HG03280 (cell line): ENCODE measurements at regions not wholly inside any gene's neighbourhood (a gene's known extent, or its start where the extent isn't known, plus 50 kb on each side); places are given as distances from the start of the nearest gene placed in this dataset.

Experiments
- ATAC-seq: cut with Tn5 transposase; IDR thresholded peaks from one replicate; pipeline ENCODE4 v1.9.1; 2021; ENCODE audit warnings: mild to moderate bottlenecking, moderate library complexity; ENCODE audit not compliant: unreplicated experiment

DNA sequence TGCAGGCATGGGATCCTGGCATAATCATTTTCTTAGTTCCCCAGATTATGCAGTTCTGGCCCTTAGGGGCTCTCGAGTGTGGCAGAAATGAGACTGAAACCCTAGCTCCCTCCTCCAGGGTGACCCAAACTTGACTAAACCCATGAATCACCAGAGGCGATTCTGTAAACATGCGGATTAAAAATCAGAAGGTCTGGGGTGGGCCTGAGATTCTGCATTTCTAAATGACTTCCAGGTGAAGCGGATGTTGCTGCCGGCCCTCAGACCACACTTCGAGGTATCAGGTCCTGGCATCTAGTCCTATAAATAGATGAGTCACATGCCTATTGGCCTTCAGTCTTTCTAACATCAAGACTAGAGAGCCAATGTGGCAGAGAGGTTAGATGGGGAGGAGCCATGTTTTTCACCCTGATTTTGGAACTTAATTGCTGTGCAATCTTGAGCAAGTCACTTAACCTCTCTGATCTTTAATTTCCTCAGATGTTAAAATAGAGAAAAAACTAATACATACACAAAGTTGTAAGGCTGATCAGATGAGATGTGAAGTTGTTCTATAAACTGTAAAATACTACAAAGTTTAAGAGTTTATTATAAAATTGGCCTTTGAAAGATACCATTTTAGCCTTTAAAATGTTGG is 431.2 kb downstream of the FOXO1 start:
- ATAC-seq: no peak

- no peak for ATAC-seq
These were observed 429.8 kb downstream of the FOXO1 start for GRCh38 chr13:40236566-40237168.

- no peak for ATAC-seq
These were observed 427.7 kb downstream of the FOXO1 start for GRCh38 chr13:40238761-40239160.

- no peak for ATAC-seq
These were observed 426.1 kb downstream of the FOXO1 start for GRCh38 chr13:40240293-40240692.

DNA sequence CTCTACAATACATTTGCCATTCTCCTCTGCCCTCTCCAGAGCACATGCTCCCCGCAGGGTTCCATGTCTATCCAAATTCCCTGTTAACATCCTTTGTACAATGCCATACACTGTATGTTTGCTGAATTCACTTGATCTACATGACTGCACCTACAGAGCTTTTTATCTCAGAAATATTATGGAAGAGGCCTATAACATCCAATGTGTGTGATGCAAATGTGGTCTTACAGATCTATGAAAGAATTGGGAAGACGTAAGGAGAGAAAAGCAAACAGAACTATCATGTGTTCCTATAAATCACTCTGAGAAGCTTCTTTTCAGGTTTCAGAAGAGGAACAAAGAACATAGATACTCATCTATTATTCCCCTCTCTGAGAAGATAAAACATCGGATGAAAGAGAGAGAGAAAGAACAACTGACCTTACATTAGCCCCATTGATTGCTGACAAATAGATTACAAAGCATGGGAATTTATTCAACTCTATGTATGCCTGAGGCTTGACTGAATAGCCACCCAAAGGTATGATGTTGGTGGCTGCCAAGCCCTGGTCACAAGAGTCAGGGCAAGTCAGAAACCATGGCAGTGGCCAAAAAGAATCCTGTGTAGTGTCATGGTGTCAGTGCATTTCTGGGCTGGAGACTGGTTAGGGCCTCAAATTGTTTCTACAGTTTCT is 425.2 kb downstream of the FOXO1 start:
- ATAC-seq: no peak

GRCh38 chr13:40243047-40243446 is 423.4 kb downstream of the FOXO1 start:
- ATAC-seq: no peak

GRCh38 chr13:40243982-40244381 is 422.5 kb downstream of the FOXO1 start:
- ATAC-seq: no peak

- no peak for ATAC-seq
These were observed 420.9 kb downstream of the FOXO1 start for GRCh38 chr13:40245567-40245966.

- no peak for ATAC-seq
These were observed 418.6 kb downstream of the FOXO1 start for GRCh38 chr13:40247845-40248244.

- no peak for ATAC-seq
These were observed 415.0 kb downstream of the FOXO1 start for GRCh38 chr13:40251343-40252032.

GRCh38 chr13:40252241-40252640 is 414.2 kb downstream of the FOXO1 start:
- no peak for ATAC-seq

DNA sequence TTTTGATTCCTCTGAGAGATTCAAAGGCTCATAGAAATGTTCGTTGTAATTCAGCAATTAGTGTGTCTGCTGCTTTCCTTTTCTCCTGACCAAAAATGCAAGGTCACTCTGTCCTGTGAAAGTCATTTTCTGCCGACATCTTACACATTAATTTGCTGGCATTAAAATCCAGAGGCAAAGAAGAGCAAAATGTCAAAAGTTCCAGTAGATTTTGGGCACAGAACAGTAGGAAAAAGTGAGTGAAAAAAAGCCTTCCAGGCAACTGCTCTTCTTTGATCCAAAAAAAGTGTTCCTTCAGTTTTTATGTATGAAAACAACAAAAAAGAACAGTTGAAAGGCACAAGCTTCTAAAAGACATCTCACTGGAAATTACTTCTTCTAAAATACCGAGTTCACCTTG is 413.8 kb downstream of the FOXO1 start:
- no peak for ATAC-seq

GRCh38 chr13:40254394-40254793 is 412.0 kb downstream of the FOXO1 start:
- no peak for ATAC-seq

DNA sequence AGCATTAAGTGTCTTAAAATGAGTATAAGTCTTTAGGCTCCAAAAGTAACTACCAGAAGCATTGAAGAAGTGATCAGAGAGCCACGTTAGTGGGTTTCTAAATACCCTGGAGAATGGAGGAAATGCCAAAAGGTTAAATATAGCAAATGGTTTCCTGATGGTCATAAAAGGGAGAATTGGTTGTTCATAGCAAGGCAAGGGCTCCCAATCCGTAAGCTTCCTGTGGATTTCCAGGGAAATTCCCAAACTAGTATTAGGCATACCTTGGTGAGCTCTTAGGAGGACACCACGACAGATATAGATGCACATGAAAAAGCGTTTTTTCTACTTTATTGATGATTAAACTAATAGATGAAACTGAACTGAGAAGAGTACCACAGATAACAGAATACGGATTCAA is 410.9 kb downstream of the FOXO1 start:
- ATAC-seq: no peak

DNA sequence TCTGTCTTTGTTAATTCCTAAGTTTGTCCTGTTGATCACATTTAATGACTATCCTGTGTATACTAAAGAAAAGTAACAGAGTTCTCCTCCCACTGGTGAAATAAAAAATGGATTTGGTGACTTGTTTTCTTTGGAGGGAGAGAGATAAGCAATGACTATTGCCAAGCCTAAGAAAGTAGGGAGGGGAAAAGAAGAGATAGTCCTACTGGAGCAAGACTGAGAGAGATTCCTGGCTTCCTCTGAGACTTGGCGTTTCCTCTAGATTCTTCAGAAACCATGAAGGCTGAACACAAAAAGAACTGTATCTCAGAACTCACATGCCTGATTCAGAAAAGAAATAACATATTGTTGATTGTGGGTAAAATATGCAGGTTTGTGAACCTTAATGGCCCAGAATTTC is 406.5 kb downstream of the FOXO1 start:
- no peak for ATAC-seq

DNA sequence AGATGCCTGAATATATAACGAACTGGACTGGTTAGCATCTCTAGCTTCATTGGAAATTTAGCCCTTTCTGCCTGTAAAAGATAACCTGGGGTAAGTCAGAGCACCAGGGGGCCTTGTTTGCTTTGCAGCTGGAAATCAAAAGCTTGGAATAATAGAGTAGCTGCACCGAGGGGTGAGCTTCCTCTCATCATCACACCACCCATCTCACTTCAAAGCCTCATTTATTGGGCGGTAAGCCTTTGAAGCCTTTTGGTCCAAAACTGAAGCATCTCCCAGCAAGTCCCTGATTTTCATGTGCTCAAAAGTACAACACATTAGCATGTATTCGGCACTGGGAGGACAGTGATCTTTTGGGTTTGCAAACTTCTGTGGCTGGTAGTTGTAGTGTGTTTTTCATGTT is 405.1 kb downstream of the FOXO1 start:
- no peak for ATAC-seq

DNA sequence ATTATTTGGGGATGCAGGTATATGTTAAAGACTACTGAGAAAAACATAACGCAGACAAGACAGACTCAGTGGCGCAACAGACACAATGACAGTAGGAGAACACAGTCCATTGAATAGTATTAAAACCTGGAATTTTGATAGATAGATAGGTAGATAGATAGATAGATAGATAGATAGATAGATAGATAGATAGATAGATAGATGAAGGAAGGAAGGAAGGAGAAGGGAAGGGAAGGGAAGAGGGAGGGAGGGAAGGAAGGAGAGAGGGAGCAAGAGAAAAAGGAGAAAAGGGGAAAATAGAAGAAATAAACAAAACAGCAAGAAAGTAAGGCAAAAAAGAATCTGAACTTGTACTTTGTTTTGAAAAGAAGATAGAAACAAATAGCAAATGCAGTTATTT is 404.5 kb downstream of the FOXO1 start:
- no peak for ATAC-seq

GRCh38 chr13:40269086-40269485 is 397.4 kb downstream of the FOXO1 start:
- no peak for ATAC-seq

DNA sequence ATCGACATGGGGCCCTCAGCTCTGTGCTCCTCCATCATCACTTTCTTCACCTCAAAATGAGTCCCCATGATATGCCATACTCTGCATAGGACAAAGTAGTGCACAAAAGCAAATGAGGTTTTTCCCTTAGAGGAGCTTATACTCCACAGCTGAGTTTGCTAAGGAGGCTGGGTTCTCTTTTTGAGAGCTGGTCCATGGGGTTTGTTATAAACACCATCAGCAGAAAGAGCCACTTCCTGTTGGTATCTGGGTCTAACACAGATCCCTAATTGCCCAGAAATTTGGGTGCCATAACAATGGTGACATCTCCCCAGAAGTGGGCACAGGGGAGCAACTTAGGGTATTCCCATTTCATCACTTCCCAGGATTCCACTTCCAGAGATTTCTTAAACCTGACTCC is 395.7 kb downstream of the FOXO1 start:
- ATAC-seq: no peak

- no peak for ATAC-seq
These were observed 395.1 kb downstream of the FOXO1 start for GRCh38 chr13:40271271-40271885.
